CD4-positive, alpha-beta T cell (primary cell): ENCODE measurements at regions not wholly inside any gene's neighbourhood (a gene's known extent, or its start where the extent isn't known, plus 50 kb on each side); places are given as distances from the start of the nearest gene placed in this dataset.

Experiments used
- ATAC-seq: fragments of 200-7000 bp; cut with Tn5 transposase; one replicate; pipeline ENCODE4 v1.10.0; 2022; ENCODE audit warnings: mild to moderate bottlenecking; ENCODE audit not compliant: poor library complexity
- CTCF ChIA-PET: fragments of 350-600 bp; sonication (Branson Sonifier 250); formaldehyde crosslinking; loops from one replicate; lab custom pipeline; 2021; ENCODE audit warnings: antibody characterized with exemption, inconsistent platforms; lab: Charles Lee
- POLR2A ChIA-PET: fragments of 350-600 bp; sonication (Branson Sonifier 250); formaldehyde crosslinking; loops from one replicate; lab custom pipeline; 2021; ENCODE audit warnings: antibody characterized with exemption, inconsistent platforms; lab: Charles Lee
- DNase-seq, 14 experiments: peaks; one replicate each; pipeline ENCODE4 v3.0.0-alpha.2; 2013 to 2020; ENCODE audit warnings: mixed read lengths in 2 of 14
- H3K27ac ChIP-seq, 2 donors: one replicate each; pipeline versions ENCODE4 v1.5.1 to v1.7.0; 2013; ENCODE audit warnings: low read length in 2 of 2, low read depth in 1 of 2, mild to moderate bottlenecking in 1 of 2
- H3K27me3 ChIP-seq, 2 experiments: 1 replicate in 1 of 2; 2 replicates in 1 of 2; pipeline versions ENCODE4 v1.6.1 to v1.7.0; 2013; ENCODE audit warnings: low read length in 2 of 2, control low read depth in 1 of 2, mild to moderate bottlenecking in 1 of 2, moderate library complexity in 1 of 2; ENCODE audit not compliant: insufficient read depth in 2 of 2, control insufficient read depth in 1 of 2
- H3K36me3 ChIP-seq: one replicate; pipeline ENCODE4 v1.6.1; 2013; ENCODE audit warnings: low read length, control low read depth; ENCODE audit not compliant: insufficient read depth
- H3K4me1 ChIP-seq: one replicate; pipeline ENCODE4 v1.6.1; 2013; ENCODE audit warnings: low read length, control low read depth; ENCODE audit not compliant: insufficient read depth
- H3K4me3 ChIP-seq: one replicate; pipeline ENCODE4 v1.5.1; 2013; ENCODE audit warnings: mild to moderate bottlenecking, low read length, moderate library complexity
- H3K9me3 ChIP-seq, 2 experiments: 1 replicate in 1 of 2; 2 replicates in 1 of 2; pipeline versions ENCODE4 v1.6.1 to v1.7.0; 2013; ENCODE audit warnings: low read length in 2 of 2, mild to moderate bottlenecking in 2 of 2, control low read depth in 1 of 2, moderate library complexity in 1 of 2; ENCODE audit not compliant: control insufficient read depth in 1 of 2, insufficient read depth in 1 of 2
- H3K27ac Mint-ChIP-seq: one replicate; pipeline ENCODE4 v1.8.0; 2020; ENCODE audit warnings: mixed read lengths
- H3K27me3 Mint-ChIP-seq: one replicate; pipeline ENCODE4 v1.8.0; 2021; ENCODE audit warnings: mixed read lengths
- H3K36me3 Mint-ChIP-seq: one replicate; pipeline ENCODE4 v1.8.0; 2021; ENCODE audit warnings: low read depth, mixed read lengths
- H3K4me1 Mint-ChIP-seq: one replicate; pipeline ENCODE4 v1.8.0; 2021; ENCODE audit warnings: low read depth, mixed read lengths
- H3K4me3 Mint-ChIP-seq: one replicate; pipeline ENCODE4 v1.8.0; 2020; ENCODE audit warnings: mild to moderate bottlenecking, mixed read lengths
- H3K9me3 Mint-ChIP-seq: one replicate; pipeline ENCODE4 v1.8.0; 2020; ENCODE audit warnings: mixed read lengths
- intact Hi-C, 2 experiments: fragments of 100-400 bp; cut with DNase I in 1 of 2; cut with micrococcal nuclease in 1 of 2; formaldehyde crosslinking; loops; one replicate each; pipeline versions ENCODE4 v1.15.1 to v1.9.0; 2023 to 2025; cut with DNase I, micrococcal nuclease
- TF ChIP-seq, protein P1 (sequence below): fragments of 200-600 bp; IDR thresholded peaks from one replicate; pipeline ENCODE4 v1.8.0; 2022; ENCODE audit warnings: antibody characterized with exemption, mild to moderate bottlenecking

DNA sequence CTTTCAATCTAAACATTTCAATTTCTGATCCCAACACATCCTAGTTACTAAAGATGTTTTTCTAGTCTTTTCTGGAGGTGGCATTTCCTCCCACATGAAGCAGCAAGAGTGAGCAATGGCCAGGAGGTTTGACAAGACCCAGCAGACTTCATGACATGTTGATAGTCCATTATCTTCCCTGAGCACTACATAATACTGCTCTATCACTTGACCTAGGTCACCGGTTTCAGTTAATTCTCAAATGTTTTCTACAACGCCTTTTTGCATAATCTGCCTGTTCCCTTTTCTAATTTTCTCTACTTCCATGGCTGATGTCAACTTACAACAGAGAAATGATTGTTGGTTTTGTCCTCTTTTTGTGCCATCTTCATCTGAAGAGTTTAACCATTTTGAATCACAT is 62.0 kb upstream of the GPRIN3 start:
- Mint-ChIP-seq H3K9me3 (peaks cover 3% of the 10 kb centered on the region), H3K4me3 (no peak overlapping the region), H3K36me3 (no peaks in the 10 kb centered on the region), H3K27ac (no peak overlapping the region), H3K27me3 (no peaks in the 10 kb centered on the region), H3K4me1 (peaks cover 8% of the 10 kb centered on the region)
- ATAC-seq (no peak), DNase-seq (no peak)
- Histone ChIP-seq H3K27ac (no peak overlapping the region), H3K9me3 (no peaks in the 10 kb centered on the region), H3K36me3 (no peaks in the 10 kb centered on the region), H3K4me1 (no peaks in the 10 kb centered on the region), H3K4me3 (no peak overlapping the region), H3K27me3 (no peaks in the 10 kb centered on the region)
- ChIA-PET POLR2A (no interaction called here), CTCF (no interaction called here)
- TF ChIP-seq, protein P1, sequence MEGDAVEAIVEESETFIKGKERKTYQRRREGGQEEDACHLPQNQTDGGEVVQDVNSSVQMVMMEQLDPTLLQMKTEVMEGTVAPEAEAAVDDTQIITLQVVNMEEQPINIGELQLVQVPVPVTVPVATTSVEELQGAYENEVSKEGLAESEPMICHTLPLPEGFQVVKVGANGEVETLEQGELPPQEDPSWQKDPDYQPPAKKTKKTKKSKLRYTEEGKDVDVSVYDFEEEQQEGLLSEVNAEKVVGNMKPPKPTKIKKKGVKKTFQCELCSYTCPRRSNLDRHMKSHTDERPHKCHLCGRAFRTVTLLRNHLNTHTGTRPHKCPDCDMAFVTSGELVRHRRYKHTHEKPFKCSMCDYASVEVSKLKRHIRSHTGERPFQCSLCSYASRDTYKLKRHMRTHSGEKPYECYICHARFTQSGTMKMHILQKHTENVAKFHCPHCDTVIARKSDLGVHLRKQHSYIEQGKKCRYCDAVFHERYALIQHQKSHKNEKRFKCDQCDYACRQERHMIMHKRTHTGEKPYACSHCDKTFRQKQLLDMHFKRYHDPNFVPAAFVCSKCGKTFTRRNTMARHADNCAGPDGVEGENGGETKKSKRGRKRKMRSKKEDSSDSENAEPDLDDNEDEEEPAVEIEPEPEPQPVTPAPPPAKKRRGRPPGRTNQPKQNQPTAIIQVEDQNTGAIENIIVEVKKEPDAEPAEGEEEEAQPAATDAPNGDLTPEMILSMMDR: no peak
- intact Hi-C loops: loop anchor here in 1 of 2 experiments (5.0 kb wide), 1 partner anchor 33 kb away; no protein-coding TSS in a partner anchor

DNA sequence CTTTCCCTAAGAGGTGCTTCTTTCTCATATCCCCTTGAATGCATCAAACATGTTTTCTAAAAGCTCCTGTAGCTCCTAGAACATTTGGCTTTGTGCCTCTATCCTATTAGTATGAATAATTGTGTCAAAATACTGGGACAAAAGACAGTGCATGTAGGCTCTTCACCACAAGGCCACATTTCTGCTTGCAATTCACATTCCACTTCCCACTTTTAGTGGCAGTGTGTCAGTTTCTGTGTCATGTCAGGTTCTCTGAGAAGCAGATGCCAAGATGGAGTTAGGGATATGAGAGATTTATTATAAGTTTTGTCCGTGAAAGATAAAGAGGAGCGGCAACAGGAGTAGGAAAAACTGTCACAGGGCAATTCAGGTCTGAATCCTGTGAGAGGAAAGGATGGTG is 61.3 kb upstream of the GPRIN3 start:
- Mint-ChIP-seq H3K27me3 (no peaks in the 10 kb centered on the region), H3K4me3 (no peak overlapping the region), H3K4me1 (peaks cover 8% of the 10 kb centered on the region), H3K9me3 (peaks cover 3% of the 10 kb centered on the region), H3K27ac (no peak overlapping the region), H3K36me3 (no peaks in the 10 kb centered on the region)
- Histone ChIP-seq H3K4me1 (no peaks in the 10 kb centered on the region), H3K4me3 (no peak overlapping the region), H3K27me3 (no peaks in the 10 kb centered on the region), H3K27ac (no peak overlapping the region), H3K9me3 (no peaks in the 10 kb centered on the region), H3K36me3 (no peaks in the 10 kb centered on the region)
- POLR2A ChIA-PET: no interaction called here
- ATAC-seq (no peak), DNase-seq (peak in 2 of 14 experiments; percentile 7 to 8)
- CTCF ChIA-PET: no interaction called here
- TF ChIP-seq, protein P1: no peak
- intact Hi-C loops: loop anchor here in 1 of 2 experiments (5.0 kb wide), 1 partner anchor 33 kb away; no protein-coding TSS in a partner anchor

DNA sequence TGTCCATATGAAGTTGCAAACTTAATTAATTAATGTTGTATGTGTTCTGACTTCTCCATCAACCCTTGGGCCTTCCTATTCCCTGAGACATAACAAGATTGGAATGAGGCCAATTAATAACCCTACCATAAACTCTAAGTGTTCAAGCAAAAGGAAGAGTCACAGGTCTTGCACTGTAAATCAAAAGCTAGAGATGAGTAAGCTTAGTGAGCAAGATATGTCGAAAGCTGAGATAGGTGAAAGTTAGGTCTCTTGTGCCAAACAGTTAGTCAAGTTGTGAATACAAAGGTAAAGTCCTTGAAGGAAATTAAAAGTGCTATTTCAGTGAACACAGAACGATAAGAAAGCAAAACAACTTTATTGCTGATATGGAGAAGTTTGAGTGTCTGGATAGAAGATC is 58.2 kb upstream of the GPRIN3 start:
- no peak for ATAC-seq
- H3K4me3 Mint-ChIP-seq: no peak overlapping the region

More for the DNA sequence above, 58.2 kb upstream of the GPRIN3 start:
- Mint-ChIP-seq H3K36me3 (no peaks in the 10 kb centered on the region), H3K4me1 (peaks cover 8% of the 10 kb centered on the region), H3K9me3 (peaks cover 3% of the 10 kb centered on the region), H3K27ac (no peak overlapping the region), H3K27me3 (no peaks in the 10 kb centered on the region)
- H3K27me3 ChIP-seq: no peaks in the 10 kb centered on the region
- TF ChIP-seq, protein P1: no peak
- no peaks in the 10 kb centered on the region for H3K4me1 ChIP-seq
- no peaks in the 10 kb centered on the region for H3K36me3 ChIP-seq
- intact Hi-C loops: loop anchor here in 1 of 2 experiments (5.0 kb wide), 1 partner anchor 37 kb away; no protein-coding TSS in a partner anchor
- DNase-seq: no peak
- H3K9me3 ChIP-seq: no peaks in the 10 kb centered on the region
- POLR2A ChIA-PET: no interaction called here
- CTCF ChIA-PET: interaction anchor here (0.9 to 1.5 kb wide), 2 partner anchors 8 to 13 kb away, joined by 3 to 4 read pairs; no protein-coding TSS in a partner anchor
- no peak overlapping the region for H3K4me3 ChIP-seq
- H3K27ac ChIP-seq: no peak overlapping the region
